ENCODE measurements at regions not wholly inside any gene's neighbourhood (a gene's known extent, or its start where the extent isn't known, plus 50 kb on each side); places are given as distances from the start of the nearest gene placed in this dataset.
A peak's percentile ranks its signal among the peaks of the same experiment; 100 is the strongest.

DNA sequence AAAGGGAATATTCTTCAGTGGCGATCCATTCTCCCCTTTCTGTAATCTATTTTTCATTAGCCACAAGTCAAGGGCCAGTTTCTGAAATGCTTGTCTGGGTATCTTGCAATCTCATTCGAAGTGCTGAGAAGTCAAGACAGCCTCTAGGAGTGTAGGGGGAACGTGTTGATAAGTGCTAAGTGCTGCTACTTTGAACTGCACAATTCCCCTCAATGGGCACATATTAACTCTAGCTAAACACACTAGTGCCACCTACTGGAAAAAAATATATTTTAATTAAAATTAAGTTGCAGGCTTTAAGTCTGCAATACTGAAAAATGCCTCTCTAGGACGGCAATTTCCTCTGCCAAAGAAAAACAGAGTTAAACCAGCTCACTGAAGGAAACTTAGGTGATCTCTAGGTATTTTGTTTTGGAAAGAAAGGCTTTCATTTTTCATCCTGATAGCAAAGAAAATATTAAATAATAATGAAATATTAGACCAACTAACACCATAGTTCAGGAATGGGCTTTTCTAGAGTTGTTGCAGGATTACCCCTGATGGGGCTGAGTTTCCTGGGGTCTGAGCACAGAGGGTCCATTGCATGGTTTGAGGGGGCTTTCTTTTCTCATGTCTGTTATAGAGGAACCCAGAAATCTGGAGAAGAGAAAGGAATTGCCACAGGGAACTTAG, 181.9 kb upstream of the KBTBD8 start:
- peaks cover 37% of the 10 kb centered on the region for H3K4me1 Mint-ChIP-seq
- DNase-seq (ENCODE audit: low spot score): peak; percentile 83
- no peak overlapping the region for H3K27ac Mint-ChIP-seq
- Histone ChIP-seq H3K27ac (no peak overlapping the region), H3K4me1 (peaks cover 31% of the 10 kb centered on the region), H3K9ac (no peak overlapping the region), H2AFZ (replicated peaks) (no peak overlapping the region), H3K36me3 (no peaks in the 10 kb centered on the region), H4K20me1 (ENCODE audit: low read depth) (peaks cover 5% of the 10 kb centered on the region), H3K79me2 (ENCODE audit: low read depth) (no peaks in the 10 kb centered on the region), H3F3A (ENCODE audit: low read depth) (peaks cover 10% of the 10 kb centered on the region), H3K9me3 (ENCODE audit: low read depth) (no peaks in the 10 kb centered on the region), H3K4me3 (no peak overlapping the region), H3K27me3 (no peaks in the 10 kb centered on the region), H3K4me2 (no peak overlapping the region)
- H3K36me3 Mint-ChIP-seq: no peaks in the 10 kb centered on the region
- TF ChIP-seq, protein P1, sequence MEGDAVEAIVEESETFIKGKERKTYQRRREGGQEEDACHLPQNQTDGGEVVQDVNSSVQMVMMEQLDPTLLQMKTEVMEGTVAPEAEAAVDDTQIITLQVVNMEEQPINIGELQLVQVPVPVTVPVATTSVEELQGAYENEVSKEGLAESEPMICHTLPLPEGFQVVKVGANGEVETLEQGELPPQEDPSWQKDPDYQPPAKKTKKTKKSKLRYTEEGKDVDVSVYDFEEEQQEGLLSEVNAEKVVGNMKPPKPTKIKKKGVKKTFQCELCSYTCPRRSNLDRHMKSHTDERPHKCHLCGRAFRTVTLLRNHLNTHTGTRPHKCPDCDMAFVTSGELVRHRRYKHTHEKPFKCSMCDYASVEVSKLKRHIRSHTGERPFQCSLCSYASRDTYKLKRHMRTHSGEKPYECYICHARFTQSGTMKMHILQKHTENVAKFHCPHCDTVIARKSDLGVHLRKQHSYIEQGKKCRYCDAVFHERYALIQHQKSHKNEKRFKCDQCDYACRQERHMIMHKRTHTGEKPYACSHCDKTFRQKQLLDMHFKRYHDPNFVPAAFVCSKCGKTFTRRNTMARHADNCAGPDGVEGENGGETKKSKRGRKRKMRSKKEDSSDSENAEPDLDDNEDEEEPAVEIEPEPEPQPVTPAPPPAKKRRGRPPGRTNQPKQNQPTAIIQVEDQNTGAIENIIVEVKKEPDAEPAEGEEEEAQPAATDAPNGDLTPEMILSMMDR (IDR thresholded peaks at IDR 0.05): peak; percentile 67
- no peak for TF ChIP-seq EZH2phosphoT487 (IDR thresholded peaks at IDR 0.05)
- no peak for TF ChIP-seq EZH2 (IDR thresholded peaks at IDR 0.05)
- peaks cover 3% of the 10 kb centered on the region for H3K27me3 Mint-ChIP-seq (ENCODE audit: insufficient read depth, low read depth)
- H3K9me3 Mint-ChIP-seq: no peaks in the 10 kb centered on the region
- no peak overlapping the region for H3K4me3 Mint-ChIP-seq

DNA sequence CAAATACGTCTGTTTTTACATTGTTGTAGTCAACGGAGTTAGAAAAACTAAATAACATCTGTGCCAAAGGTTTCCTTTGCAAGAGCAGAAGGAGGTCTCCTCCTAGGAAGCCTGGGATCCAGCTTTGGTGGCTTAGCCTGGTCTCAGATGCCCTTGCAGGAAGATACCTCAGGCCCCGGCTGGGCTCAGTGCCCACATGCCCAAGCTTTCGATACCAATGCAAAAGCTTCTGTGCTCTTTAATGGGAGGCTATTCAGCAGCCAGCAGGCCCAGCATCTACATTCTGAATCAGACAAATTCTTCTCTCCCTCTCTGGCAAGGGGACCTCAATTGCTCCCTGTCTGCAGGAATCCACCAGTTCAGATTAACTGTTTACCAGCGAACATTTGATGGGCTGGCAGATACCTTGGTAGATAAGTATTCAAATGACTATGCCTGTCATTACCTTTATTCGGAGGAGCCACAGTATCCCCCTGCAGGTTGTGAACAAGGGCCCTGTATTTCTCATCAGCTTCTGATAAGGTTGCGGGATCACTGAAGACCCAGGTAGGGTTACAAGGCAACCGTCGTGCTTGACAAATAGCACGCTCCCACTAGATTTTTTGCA, 180.1 kb upstream of the KBTBD8 start:
- Histone ChIP-seq H3K79me2 (ENCODE audit: low read depth) (no peaks in the 10 kb centered on the region), H3F3A (ENCODE audit: low read depth) (peaks cover 10% of the 10 kb centered on the region), H3K4me1 (peaks cover 35% of the 10 kb centered on the region), H3K36me3 (no peaks in the 10 kb centered on the region), H2AFZ (replicated peaks) (no peak overlapping the region), H4K20me1 (ENCODE audit: low read depth) (peaks cover 5% of the 10 kb centered on the region), H3K9me3 (ENCODE audit: low read depth) (no peaks in the 10 kb centered on the region), H3K27me3 (no peaks in the 10 kb centered on the region), H3K9ac (no peak overlapping the region), H3K4me2 (peak overlapping the region; percentile 0), H3K27ac (no peak overlapping the region), H3K4me3 (no peak overlapping the region)
- no peak overlapping the region for H3K4me3 Mint-ChIP-seq
- TF ChIP-seq EZH2phosphoT487 (IDR thresholded peaks at IDR 0.05) (no peak), EZH2 (IDR thresholded peaks at IDR 0.05) (no peak)
- TF ChIP-seq, protein P1 (IDR thresholded peaks at IDR 0.05): no peak
- no peaks in the 10 kb centered on the region for H3K9me3 Mint-ChIP-seq
- H3K4me1 Mint-ChIP-seq: peaks cover 37% of the 10 kb centered on the region
- H3K27ac Mint-ChIP-seq: no peak overlapping the region
- no peaks in the 10 kb centered on the region for H3K36me3 Mint-ChIP-seq
- H3K27me3 Mint-ChIP-seq (ENCODE audit: insufficient read depth, low read depth): peaks cover under 1% of the 10 kb centered on the region
- DNase-seq (ENCODE audit: low spot score): no peak

DNA sequence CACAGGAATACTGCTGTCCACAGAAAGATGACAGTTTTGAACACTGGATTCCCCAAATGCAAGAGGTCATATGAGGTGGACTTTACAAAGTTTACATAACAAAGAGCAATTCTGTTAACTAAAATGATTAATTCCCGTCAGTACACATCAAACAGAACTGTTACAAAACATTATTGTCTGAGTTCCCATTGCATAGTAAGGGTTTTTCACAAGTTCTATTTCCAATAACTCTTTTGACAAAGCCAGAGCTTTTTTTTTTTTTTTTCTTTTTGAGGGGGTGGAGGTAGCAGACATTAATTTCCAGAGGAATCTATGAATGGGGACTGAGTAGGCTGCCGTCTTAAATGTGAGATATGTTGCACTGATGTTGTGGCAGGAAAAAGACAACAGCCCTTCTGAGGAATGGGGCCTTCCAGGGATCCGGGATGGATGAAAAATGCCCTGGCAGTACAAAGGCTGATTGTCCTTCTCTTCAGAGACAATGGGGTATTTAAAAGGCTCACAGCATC, 178.1 kb upstream of the KBTBD8 start:
- Histone ChIP-seq H3K36me3 (no peaks in the 10 kb centered on the region), H3K4me1 (peaks cover 35% of the 10 kb centered on the region), H3K27ac (no peak overlapping the region), H3K9ac (no peak overlapping the region), H3K9me3 (ENCODE audit: low read depth) (no peaks in the 10 kb centered on the region), H4K20me1 (ENCODE audit: low read depth) (peaks cover 5% of the 10 kb centered on the region), H3K4me2 (peak overlapping the region; percentile 56), H2AFZ (replicated peaks) (no peak overlapping the region), H3K27me3 (no peaks in the 10 kb centered on the region), H3K79me2 (ENCODE audit: low read depth) (no peaks in the 10 kb centered on the region), H3F3A (ENCODE audit: low read depth) (peaks cover 10% of the 10 kb centered on the region), H3K4me3 (no peak overlapping the region)
- Mint-ChIP-seq H3K4me1 (peaks cover 31% of the 10 kb centered on the region), H3K4me3 (no peak overlapping the region), H3K9me3 (no peaks in the 10 kb centered on the region), H3K27me3 (ENCODE audit: insufficient read depth, low read depth) (no peaks in the 10 kb centered on the region), H3K36me3 (no peaks in the 10 kb centered on the region), H3K27ac (peak overlapping the region; percentile 75)
- DNase-seq (ENCODE audit: low spot score): peak; percentile 72
- TF ChIP-seq, protein P1 (IDR thresholded peaks at IDR 0.05): no peak
- TF ChIP-seq EZH2 (IDR thresholded peaks at IDR 0.05) (no peak), EZH2phosphoT487 (IDR thresholded peaks at IDR 0.05) (peak; percentile 51)

Measured in neural progenitor cell (in vitro differentiated cells).